ENCODE measurements at regions not wholly inside any gene's neighbourhood (a gene's known extent, or its start where the extent isn't known, plus 50 kb on each side); places are given as distances from the start of the nearest gene placed in this dataset.

DNA sequence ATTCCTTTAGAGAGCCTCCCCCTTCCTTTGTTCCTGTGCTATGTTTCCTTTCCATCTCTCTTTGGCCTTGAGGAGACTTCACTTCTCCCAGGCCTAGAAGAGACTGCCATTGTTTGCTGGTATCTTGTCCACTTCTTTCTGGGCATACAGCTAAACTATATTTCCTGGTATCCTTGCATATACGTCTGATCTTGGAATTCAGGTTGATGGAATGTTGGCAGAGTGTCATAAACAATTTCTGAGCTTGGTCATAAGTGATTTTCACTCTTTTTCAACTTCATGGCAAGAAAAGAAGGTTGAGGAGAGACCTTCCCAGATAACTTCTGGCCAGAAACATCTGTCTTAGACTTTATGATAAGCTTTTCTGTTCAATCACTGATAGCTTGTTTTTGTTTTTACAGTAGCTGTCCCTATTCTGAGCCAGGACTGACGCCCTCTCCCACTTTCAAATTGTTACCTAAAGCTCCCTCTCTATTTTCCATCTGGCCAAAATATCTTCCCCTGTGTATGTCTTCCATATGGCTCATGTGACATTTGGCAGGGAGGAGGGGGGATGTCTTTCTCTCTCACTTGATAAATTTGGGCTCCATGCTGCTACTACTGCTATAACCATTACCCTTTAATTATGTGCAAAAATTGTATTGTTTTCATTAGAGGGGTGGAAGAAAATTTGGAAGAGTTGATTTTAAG lies 457.0 kb downstream of the ADAMTS20 start:
- ChIA-PET POLR2A (no interaction called here), CTCF (no interaction called here)
- DNase-seq = no peak
- H3K27ac Mint-ChIP-seq = no peak overlapping the region
- H3K36me3 Mint-ChIP-seq = no peaks in the 10 kb centered on the region
- no peak overlapping the region for H3K4me3 Mint-ChIP-seq
- no peaks in the 10 kb centered on the region for H3K27me3 Mint-ChIP-seq
- H3K9me3 Mint-ChIP-seq = peaks cover 11% of the 10 kb centered on the region
- H3K4me1 Mint-ChIP-seq (ENCODE audit: low read depth) = no peaks in the 10 kb centered on the region
- intact Hi-C loops (cut with micrococcal nuclease) = no loop called here

DNA sequence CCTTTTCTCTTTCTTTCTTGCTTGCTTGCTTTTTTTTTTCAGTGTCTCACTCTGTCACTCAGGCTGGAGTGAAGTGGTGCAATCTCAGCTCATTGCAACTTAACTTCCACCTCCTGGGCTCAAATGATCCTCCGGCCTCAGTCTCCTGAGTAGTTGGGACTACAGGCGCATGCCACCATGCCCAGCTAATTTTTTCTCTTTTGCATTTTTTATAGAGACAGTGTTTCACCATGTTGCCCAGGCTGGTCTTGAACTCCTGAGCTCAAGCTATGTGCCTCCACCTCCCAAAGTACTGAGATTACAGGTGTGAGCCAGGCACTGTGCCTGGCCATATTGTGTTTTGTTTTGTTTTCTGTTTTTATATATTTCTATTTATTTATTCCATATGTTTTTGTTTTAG lies 461.0 kb downstream of the ADAMTS20 start:
- Mint-ChIP-seq H3K27ac (no peak overlapping the region), H3K4me3 (no peak overlapping the region)
- DNase-seq = no peak

DNA sequence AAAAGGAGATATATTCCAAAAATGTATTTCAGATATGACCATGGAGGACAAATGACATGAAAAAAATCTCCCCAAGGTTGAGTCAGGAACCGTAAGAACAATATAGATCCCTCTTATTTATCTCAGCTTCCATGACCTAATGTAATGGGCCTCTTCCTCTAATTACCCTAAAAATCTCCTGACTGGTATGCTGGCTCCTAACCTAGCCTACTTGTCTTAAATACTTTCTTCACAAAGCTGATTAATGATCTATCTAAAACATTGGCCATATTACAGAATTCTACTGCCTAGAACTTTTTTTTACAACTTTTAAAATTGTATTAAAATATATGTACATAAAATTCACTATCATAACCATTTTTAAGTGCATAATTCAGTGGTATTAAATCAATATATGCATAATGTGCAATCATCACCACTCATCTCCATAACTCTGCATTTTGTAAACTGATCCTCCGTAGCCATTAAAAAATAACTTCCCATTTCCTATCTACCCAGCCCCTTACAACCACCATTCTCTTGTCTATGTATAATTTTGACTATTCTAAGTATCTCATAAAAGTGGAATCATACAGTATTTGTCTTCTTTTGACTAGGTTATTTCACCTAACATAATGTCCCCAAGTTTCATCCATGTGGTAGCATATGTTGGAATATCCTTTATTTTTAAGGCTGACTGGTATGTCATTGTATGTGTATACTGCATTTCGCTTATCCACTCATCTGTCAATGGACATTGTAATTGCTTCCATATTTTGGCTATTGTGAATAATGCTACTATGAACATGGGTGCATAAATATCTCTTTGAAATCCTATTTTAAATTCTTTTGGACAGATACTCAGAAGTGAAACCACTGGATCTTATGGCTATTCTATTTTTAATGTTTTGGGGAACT lies 464.6 kb downstream of the ADAMTS20 start:
- POLR2A ChIA-PET = no interaction called here
- peaks cover 23% of the 10 kb centered on the region for H3K9me3 Mint-ChIP-seq
- no peaks in the 10 kb centered on the region for H3K27me3 Mint-ChIP-seq
- no peak overlapping the region for H3K4me3 Mint-ChIP-seq
- no peak overlapping the region for H3K27ac Mint-ChIP-seq
- intact Hi-C loops (cut with micrococcal nuclease) = no loop called here
- no peak for DNase-seq
- CTCF ChIA-PET = no interaction called here
- H3K4me1 Mint-ChIP-seq (ENCODE audit: low read depth) = no peaks in the 10 kb centered on the region
- no peaks in the 10 kb centered on the region for H3K36me3 Mint-ChIP-seq

More for the DNA sequence above, 461.0 kb downstream of the ADAMTS20 start:
- ChIA-PET POLR2A (no interaction called here), CTCF (no interaction called here)
- H3K27me3 Mint-ChIP-seq = no peaks in the 10 kb centered on the region
- intact Hi-C loops (cut with micrococcal nuclease) = no loop called here
- H3K9me3 Mint-ChIP-seq = peaks cover 17% of the 10 kb centered on the region
- no peaks in the 10 kb centered on the region for H3K36me3 Mint-ChIP-seq
- H3K4me1 Mint-ChIP-seq (ENCODE audit: low read depth) = no peaks in the 10 kb centered on the region

DNA sequence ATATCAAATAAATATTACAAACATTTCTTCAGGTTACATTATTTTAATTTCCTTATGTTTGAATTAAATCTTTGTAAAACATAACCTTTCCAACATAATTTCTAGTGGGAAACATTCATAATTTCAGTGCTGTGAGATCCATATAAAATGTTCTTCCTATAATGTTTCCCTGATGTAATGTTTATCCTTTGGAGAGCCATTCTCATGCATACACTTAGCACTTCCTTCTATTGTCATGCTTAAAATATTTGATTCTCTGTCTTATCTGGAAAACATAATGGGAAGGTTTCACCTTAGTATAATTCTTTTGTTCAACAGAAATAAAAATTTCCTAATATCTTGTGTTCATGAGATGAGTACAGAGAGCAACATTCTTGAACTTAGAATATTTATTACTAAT lies 472.5 kb downstream of the ADAMTS20 start:
- Mint-ChIP-seq H3K4me3 (no peak overlapping the region), H3K36me3 (no peaks in the 10 kb centered on the region), H3K4me1 (ENCODE audit: low read depth) (no peaks in the 10 kb centered on the region), H3K9me3 (peaks cover 15% of the 10 kb centered on the region), H3K27ac (no peak overlapping the region), H3K27me3 (no peaks in the 10 kb centered on the region)
- ChIA-PET POLR2A (no interaction called here), CTCF (no interaction called here)
- DNase-seq = no peak
- intact Hi-C loops (cut with micrococcal nuclease) = no loop called here

DNA sequence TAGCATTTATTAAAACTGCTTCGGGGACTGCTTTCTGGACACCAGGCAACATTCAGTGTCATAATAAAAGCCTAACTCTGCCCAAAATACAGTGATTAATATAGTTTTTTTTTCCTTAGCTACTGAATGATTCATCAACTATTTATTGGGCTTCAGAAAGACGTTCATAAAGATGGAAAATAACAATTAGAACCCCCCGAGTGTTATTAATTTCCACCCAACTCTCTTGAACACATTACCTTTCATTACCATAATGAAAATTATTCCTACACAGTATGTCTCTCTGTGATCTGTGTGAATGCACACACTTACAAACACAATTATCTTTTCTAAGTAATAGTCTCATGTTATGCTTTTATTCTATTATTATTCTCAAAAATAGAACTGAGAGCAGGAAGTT lies 473.0 kb downstream of the ADAMTS20 start:
- DNase-seq = no peak
- Mint-ChIP-seq H3K36me3 (no peaks in the 10 kb centered on the region), H3K27me3 (no peaks in the 10 kb centered on the region), H3K9me3 (peaks cover 10% of the 10 kb centered on the region), H3K4me1 (ENCODE audit: low read depth) (no peaks in the 10 kb centered on the region), H3K4me3 (no peak overlapping the region), H3K27ac (no peak overlapping the region)
- intact Hi-C loops (cut with micrococcal nuclease) = no loop called here
- ChIA-PET POLR2A (no interaction called here), CTCF (no interaction called here)

DNA sequence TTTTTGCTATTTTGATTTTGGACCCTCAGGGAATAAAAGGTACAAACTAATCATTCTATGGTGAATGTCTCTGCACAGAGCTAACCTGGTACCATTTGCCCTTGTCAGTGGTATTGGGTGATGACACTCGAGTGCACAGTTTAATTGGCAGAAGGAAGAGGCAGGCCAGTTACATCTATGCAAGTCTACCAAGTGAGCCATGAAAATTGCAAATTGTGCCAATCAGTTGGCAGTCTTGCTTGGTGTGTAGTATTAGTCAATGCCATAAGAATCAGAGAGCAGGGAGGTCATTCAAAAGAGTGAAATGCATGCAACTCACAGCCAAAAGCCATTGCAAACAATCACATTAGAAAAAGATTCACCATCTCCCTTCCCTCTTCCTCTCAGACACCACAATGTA lies 479.6 kb downstream of the ADAMTS20 start:
- ChIA-PET POLR2A (no interaction called here), CTCF (no interaction called here)
- Mint-ChIP-seq H3K36me3 (no peaks in the 10 kb centered on the region), H3K27ac (no peak overlapping the region), H3K27me3 (no peaks in the 10 kb centered on the region), H3K4me3 (no peak overlapping the region), H3K4me1 (ENCODE audit: low read depth) (no peaks in the 10 kb centered on the region), H3K9me3 (peaks cover 5% of the 10 kb centered on the region)
- no peak for DNase-seq
- intact Hi-C loops (cut with micrococcal nuclease) = no loop called here

DNA sequence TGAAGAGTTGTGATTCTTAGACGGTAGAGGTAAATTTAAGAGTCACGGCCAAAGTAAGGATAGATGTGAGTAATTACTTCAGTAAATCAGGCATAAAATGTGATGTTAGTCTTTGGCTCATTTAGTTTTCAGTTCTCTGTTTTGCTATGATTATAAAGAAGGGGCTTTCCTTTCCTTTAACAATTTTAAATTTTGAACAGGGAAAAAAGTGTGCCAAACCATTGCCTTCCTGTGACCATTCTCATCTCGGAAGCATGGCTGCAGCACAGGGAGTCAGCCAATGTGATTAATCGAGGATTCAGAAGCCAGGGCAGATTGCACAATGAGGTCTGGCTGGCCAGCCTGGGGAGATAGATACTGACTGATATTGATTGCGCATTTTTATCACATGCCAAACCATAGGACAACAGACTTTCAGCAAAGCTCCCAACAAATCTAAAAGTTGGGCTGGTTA lies 480.2 kb upstream of the PRICKLE1 start:
- H3K27ac Mint-ChIP-seq = no peak overlapping the region
- DNase-seq = no peak
- no peaks in the 10 kb centered on the region for H3K9me3 Mint-ChIP-seq
- H3K36me3 Mint-ChIP-seq = no peaks in the 10 kb centered on the region
- CTCF ChIA-PET = no interaction called here
- no peaks in the 10 kb centered on the region for H3K27me3 Mint-ChIP-seq
- no peaks in the 10 kb centered on the region for H3K4me1 Mint-ChIP-seq (ENCODE audit: low read depth)
- POLR2A ChIA-PET = no interaction called here
- H3K4me3 Mint-ChIP-seq = no peak overlapping the region
- intact Hi-C loops (cut with micrococcal nuclease) = no loop called here

DNA sequence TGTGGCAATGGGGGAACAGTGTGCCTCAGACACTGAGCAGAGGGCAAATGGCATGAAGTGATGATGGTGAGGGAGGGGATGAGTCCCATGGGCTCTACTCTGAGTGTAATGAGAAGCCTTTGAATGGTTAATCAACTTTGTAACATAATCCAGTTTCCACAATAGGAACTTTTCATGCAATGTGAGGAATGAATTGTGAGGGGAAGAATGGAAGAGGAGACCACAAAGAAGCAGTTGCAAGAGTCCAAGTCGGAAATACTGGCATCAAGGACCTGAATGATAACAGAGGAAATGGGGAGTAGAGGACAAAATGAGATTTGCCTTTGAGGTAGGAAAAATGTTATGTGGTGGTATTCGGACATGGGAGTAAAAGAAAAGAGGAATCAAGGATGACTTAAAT lies 476.9 kb upstream of the PRICKLE1 start:
- CTCF ChIA-PET = no interaction called here
- intact Hi-C loops (cut with micrococcal nuclease) = no loop called here
- POLR2A ChIA-PET = no interaction called here
- H3K36me3 Mint-ChIP-seq = no peaks in the 10 kb centered on the region
- H3K4me1 Mint-ChIP-seq (ENCODE audit: low read depth) = no peaks in the 10 kb centered on the region
- no peak for DNase-seq
- H3K4me3 Mint-ChIP-seq = no peak overlapping the region
- no peaks in the 10 kb centered on the region for H3K27me3 Mint-ChIP-seq
- no peak overlapping the region for H3K27ac Mint-ChIP-seq
- H3K9me3 Mint-ChIP-seq = no peaks in the 10 kb centered on the region

DNA sequence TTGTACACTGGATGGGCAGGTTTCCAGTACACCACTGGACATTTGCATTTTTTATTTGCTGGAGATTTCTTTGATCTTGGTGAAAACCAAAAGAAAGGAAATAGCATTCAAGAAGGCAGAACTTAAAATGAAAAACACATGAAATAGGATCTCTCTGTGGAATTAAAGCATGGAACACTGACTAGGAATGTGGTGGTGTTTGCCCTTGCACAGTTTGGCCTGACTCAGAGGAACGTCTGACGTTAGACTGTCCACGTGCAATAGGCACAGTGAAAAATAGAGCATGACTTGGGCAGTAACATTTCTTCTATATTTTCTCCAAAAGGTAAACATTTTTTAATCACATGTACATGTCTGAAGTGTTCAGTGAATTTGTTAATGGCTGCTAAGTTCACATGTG lies 474.1 kb upstream of the PRICKLE1 start:
- intact Hi-C loops (cut with micrococcal nuclease) = no loop called here
- H3K27me3 Mint-ChIP-seq = no peaks in the 10 kb centered on the region
- no peak overlapping the region for H3K4me3 Mint-ChIP-seq
- DNase-seq = no peak
- POLR2A ChIA-PET = no interaction called here
- CTCF ChIA-PET = no interaction called here
- H3K4me1 Mint-ChIP-seq (ENCODE audit: low read depth) = no peaks in the 10 kb centered on the region
- H3K36me3 Mint-ChIP-seq = no peaks in the 10 kb centered on the region
- no peak overlapping the region for H3K27ac Mint-ChIP-seq
- no peaks in the 10 kb centered on the region for H3K9me3 Mint-ChIP-seq

DNA sequence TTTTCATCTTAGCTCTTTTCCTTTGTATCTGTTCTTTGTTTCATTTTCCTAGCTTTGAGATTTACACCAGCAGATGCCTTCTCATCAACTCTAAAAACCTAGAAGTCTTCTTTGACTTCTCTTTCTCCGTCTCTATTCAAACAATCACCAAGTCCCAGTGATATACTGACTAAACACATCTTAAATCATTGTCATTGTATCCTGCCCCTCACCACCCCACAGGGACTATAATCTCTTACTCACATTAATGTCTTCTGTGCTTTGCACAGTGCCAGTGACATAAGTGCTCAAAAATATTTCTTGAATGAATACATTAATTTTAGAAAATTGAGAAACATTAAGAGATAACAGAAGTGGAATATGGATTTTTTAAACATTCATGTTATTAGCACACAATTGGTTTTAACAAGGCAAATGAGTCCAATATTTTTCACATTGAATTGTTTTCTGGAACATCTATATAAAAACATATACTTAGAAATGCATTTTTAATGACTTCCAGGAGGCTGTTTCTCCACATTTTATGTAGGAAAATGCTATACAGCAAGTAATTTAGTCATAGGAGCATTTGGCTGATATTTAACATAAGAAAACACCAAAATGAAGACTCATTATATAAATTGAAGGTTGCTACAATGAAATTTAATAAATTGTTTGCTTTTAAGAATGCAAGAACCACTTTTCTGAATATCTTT lies 472.8 kb upstream of the PRICKLE1 start:
- intact Hi-C loops (cut with micrococcal nuclease) = no loop called here
- H3K4me1 Mint-ChIP-seq (ENCODE audit: low read depth) = no peaks in the 10 kb centered on the region
- no peaks in the 10 kb centered on the region for H3K27me3 Mint-ChIP-seq
- POLR2A ChIA-PET = no interaction called here
- H3K9me3 Mint-ChIP-seq = no peaks in the 10 kb centered on the region
- no peak overlapping the region for H3K27ac Mint-ChIP-seq
- no peak overlapping the region for H3K4me3 Mint-ChIP-seq
- H3K36me3 Mint-ChIP-seq = no peaks in the 10 kb centered on the region
- DNase-seq = no peak
- CTCF ChIA-PET = no interaction called here

DNA sequence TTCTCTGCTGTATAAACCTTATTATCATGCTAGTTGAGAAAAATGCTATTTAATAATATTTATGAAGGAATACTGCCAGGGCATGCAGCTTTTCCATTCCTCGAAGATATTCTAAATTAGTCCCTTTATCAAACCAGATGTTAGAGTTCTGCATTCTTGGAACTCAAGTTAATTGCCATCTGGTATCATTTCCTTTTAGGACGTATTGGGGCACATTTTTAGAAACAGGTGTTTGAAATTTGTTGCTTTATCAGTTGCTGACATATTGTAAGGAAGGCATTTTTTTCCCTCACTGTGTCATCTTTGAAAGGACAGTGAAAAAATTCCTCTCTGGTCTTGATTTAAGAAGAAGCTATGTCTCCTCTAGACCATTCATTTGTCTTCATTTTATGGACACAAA lies 471.2 kb upstream of the PRICKLE1 start:
- POLR2A ChIA-PET = no interaction called here
- DNase-seq = no peak
- intact Hi-C loops (cut with micrococcal nuclease) = no loop called here
- Mint-ChIP-seq H3K27ac (no peak overlapping the region), H3K27me3 (no peaks in the 10 kb centered on the region), H3K4me3 (no peak overlapping the region), H3K36me3 (no peaks in the 10 kb centered on the region), H3K4me1 (ENCODE audit: low read depth) (no peaks in the 10 kb centered on the region), H3K9me3 (no peaks in the 10 kb centered on the region)
- CTCF ChIA-PET = no interaction called here

DNA sequence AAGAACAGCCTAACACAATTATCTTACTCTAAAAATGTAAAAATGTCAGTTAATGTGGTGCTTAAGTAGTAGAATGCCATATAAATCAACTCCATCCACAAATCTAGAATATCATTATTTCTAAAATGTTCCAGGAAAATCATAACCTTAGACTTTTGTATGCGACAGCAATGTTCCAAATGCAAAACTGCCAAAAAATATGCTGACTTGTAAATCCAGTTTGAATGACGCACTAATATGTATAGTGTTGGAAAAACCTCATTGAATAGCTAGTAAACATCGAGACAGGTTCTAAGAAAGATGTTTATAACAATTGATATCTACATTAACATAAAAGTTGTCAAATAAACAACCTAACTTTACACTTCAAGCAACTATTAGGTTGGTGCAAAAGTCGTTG lies 469.1 kb upstream of the PRICKLE1 start:
- H3K4me1 Mint-ChIP-seq (ENCODE audit: low read depth) = no peaks in the 10 kb centered on the region
- intact Hi-C loops (cut with micrococcal nuclease) = no loop called here
- no peaks in the 10 kb centered on the region for H3K36me3 Mint-ChIP-seq
- CTCF ChIA-PET = no interaction called here
- no peak overlapping the region for H3K27ac Mint-ChIP-seq
- no peaks in the 10 kb centered on the region for H3K9me3 Mint-ChIP-seq
- DNase-seq = no peak
- POLR2A ChIA-PET = no interaction called here
- no peaks in the 10 kb centered on the region for H3K27me3 Mint-ChIP-seq
- no peak overlapping the region for H3K4me3 Mint-ChIP-seq

DNA sequence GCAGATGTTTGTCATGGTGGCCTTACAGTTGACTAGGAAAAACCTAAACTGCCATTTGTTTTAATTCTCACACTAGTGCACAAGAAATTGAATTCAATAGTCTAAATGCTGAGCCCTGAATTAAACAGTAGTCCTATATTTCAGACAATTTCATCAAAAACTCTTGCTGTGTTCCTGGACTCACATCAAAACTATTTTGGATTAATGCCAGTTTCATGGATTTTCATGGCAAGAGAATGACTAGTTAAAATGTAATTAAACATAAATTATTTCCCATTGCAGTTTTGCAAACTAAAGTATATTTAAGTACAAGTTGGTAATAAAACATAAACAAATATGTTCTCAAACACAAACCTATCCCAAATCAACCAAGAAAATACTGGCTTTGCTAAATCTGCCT lies 468.0 kb upstream of the PRICKLE1 start:
- no peak overlapping the region for H3K27ac Mint-ChIP-seq
- intact Hi-C loops (cut with micrococcal nuclease) = no loop called here
- H3K36me3 Mint-ChIP-seq = no peaks in the 10 kb centered on the region
- ChIA-PET POLR2A (no interaction called here), CTCF (no interaction called here)
- H3K4me3 Mint-ChIP-seq = no peak overlapping the region
- no peaks in the 10 kb centered on the region for H3K4me1 Mint-ChIP-seq (ENCODE audit: low read depth)
- H3K27me3 Mint-ChIP-seq = no peaks in the 10 kb centered on the region
- no peak for DNase-seq
- peaks cover 2% of the 10 kb centered on the region for H3K9me3 Mint-ChIP-seq
